BJ (cell line): ENCODE measurements at regions not wholly inside any gene's neighbourhood (a gene's known extent, or its start where the extent isn't known, plus 50 kb on each side); places are given as distances from the start of the nearest gene placed in this dataset.

Experiments
- CTCF ChIA-PET: fragments of 350-600 bp; formaldehyde crosslinking; extraction: SDS; loops from one replicate; lab custom pipeline; 2021; ENCODE audit warnings: antibody characterized with exemption, inconsistent platforms; lab: Yijun Ruan, JAX
- POLR2A ChIA-PET: fragments of 300-600 bp; sonication (Branson Sonifier 250); formaldehyde crosslinking; extraction: SDS; loops from one replicate; lab custom pipeline; 2021; ENCODE audit warnings: antibody characterized with exemption; lab: Charles Lee
- DNase-seq: peaks from one replicate; pipeline ENCODE4 v3.0.0-alpha.2; 2011; ENCODE audit warnings: low read depth
- H3K27me3 ChIP-seq: 2 replicates; pipeline ENCODE4 v1.6.0; 2011; ENCODE audit warnings: low read length; ENCODE audit not compliant: control insufficient read depth, insufficient read depth
- H3K36me3 ChIP-seq: 2 replicates; pipeline ENCODE4 v1.5.1; 2011; ENCODE audit warnings: low read length; ENCODE audit not compliant: control insufficient read depth, insufficient read depth
- H3K4me3 ChIP-seq: 2 replicates; pipeline ENCODE4 v1.5.1; 2011; ENCODE audit warnings: low read depth, mild to moderate bottlenecking, control low read depth, low read length
- TF ChIP-seq, protein P1 (sequence below): IDR thresholded peaks from 2 replicates; pipeline ENCODE4 v1.5.1; 2011; ENCODE audit warnings: low read depth, mild to moderate bottlenecking, control low read depth, inconsistent platforms, low read length, moderate library complexity; ENCODE audit not compliant: insufficient read depth

DNA sequence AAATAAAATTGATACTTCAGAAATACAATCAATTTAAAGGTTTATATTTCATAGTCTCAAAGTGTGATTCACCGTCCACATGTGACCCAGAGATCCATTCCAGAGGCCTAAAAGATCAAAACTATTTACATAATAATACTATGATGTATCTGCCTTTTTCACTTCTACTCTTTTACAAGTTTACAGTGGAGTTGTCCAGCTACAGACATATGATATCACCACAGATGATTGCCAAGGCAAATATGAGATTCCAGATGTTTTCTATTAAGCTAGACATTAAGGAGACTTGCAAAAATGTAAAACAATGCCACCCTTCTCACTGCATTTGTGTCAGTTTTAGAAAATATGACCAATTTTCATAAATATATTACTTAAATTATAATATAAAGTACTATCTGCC is 443.7 kb downstream of the GJA1 start:
- no peaks in the 10 kb centered on the region for H3K36me3 ChIP-seq
- CTCF ChIA-PET: interaction anchor here (0.8 kb wide), 1 partner anchor 83 kb away, joined by 4 read pairs; no protein-coding TSS in a partner anchor
- H3K27me3 ChIP-seq: no peaks in the 10 kb centered on the region
- POLR2A ChIA-PET: interaction anchor here (0.7 kb wide), 1 partner anchor 251 kb away, joined by 3 read pairs; no protein-coding TSS in a partner anchor
- peak; percentile 77 for DNase-seq
- H3K4me3 ChIP-seq: no peak overlapping the region
- TF ChIP-seq, protein P1, sequence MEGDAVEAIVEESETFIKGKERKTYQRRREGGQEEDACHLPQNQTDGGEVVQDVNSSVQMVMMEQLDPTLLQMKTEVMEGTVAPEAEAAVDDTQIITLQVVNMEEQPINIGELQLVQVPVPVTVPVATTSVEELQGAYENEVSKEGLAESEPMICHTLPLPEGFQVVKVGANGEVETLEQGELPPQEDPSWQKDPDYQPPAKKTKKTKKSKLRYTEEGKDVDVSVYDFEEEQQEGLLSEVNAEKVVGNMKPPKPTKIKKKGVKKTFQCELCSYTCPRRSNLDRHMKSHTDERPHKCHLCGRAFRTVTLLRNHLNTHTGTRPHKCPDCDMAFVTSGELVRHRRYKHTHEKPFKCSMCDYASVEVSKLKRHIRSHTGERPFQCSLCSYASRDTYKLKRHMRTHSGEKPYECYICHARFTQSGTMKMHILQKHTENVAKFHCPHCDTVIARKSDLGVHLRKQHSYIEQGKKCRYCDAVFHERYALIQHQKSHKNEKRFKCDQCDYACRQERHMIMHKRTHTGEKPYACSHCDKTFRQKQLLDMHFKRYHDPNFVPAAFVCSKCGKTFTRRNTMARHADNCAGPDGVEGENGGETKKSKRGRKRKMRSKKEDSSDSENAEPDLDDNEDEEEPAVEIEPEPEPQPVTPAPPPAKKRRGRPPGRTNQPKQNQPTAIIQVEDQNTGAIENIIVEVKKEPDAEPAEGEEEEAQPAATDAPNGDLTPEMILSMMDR: no peak

DNA sequence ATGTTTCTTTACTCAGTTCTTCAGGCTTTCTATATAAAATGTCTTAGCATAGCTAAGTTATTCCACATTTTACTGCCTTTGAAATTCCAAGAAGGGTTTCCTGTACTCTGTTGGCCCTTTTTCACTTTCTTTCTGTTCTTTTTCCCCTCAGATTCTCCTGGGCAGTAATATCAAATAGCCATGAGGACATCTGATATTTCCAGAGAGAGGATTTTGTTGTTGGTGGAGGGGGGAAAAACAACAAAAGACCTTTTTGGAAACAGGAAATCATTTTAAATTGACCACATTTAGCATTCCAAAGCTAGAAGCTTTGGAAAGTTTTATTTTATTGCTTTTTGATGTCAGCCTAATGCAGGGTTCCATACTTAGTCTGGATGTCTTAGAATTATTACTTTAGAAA is 445.4 kb downstream of the GJA1 start:
- TF ChIP-seq, protein P1: no peak
- ChIA-PET CTCF (interaction anchor here (0.9 kb wide), 1 partner anchor 52 kb away, joined by 3 read pairs; no protein-coding TSS in a partner anchor), POLR2A (no interaction called here)
- H3K36me3 ChIP-seq: no peaks in the 10 kb centered on the region
- DNase-seq: no peak
- no peak overlapping the region for H3K4me3 ChIP-seq
- H3K27me3 ChIP-seq: no peaks in the 10 kb centered on the region

DNA sequence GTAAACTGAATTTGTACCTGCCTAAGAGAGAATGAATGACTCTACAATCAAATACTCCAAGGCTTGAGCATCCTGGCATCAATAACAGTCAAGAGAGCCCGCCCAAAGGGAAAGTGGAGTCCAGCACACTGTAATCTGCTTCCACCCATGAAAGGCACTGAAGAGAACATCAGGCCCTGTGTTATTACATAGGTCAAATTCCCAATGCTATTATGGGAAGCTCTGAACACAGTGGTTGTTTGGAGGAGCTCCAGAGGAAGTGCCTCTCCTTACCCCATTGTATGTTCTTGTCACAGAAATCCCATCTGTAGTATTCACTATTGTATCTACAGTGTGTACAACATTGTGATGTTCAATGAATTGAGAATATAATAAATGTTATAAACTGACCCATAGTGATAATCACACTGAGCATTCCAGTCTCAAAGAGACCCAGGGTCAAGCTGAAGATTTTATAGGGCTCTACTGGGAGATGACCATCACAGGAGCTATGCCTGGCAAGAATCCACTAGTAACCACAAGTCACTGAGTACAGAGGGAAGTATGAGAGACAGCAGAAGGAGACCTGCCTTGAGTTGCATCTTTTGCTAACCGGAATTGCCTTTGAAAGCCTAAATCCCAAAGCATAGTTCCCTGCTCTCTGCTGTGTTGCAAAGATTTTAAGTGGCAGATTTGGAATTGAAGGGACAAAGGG is 446.7 kb downstream of the GJA1 start:
- CTCF ChIA-PET: interaction anchor here (0.6 to 1.2 kb wide), 3 partner anchors 11 to 125 kb away, joined by 3 to 4 read pairs (median 3); no protein-coding TSS in a partner anchor

DNA sequence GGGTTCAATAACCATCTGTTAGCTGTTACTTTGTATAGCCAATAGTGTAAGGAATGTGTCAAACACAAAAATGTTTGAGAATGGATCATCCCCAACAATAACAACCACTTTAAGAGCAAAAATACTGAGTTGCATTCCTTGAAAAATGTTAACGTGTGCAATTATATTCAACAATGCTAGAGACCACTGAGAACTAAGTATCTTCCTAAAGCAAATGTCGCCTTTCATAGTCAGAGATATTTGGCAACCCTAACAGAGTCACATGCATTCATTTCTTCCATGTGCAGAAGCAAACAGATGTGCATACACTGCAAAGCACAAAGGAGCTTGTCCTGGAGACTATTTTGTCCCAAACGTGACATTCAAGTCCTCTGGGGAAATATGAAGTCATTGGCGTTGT is 448.6 kb downstream of the GJA1 start:
- CTCF ChIA-PET: interaction anchor here (1.1 kb wide), 1 partner anchor 8 kb away, joined by 3 read pairs; no protein-coding TSS in a partner anchor
- TF ChIP-seq, protein P1: no peak
- DNase-seq: no peak

More for the DNA sequence above, 446.7 kb downstream of the GJA1 start:
- H3K36me3 ChIP-seq: no peaks in the 10 kb centered on the region
- no peak overlapping the region for H3K4me3 ChIP-seq
- no peaks in the 10 kb centered on the region for H3K27me3 ChIP-seq
- peak; percentile 83 for DNase-seq
- TF ChIP-seq, protein P1: no peak
- POLR2A ChIA-PET: interaction anchor here (0.6 kb wide), 1 partner anchor 589 kb away, joined by 3 read pairs; the partner anchor contains the start of gene SERINC1

DNA sequence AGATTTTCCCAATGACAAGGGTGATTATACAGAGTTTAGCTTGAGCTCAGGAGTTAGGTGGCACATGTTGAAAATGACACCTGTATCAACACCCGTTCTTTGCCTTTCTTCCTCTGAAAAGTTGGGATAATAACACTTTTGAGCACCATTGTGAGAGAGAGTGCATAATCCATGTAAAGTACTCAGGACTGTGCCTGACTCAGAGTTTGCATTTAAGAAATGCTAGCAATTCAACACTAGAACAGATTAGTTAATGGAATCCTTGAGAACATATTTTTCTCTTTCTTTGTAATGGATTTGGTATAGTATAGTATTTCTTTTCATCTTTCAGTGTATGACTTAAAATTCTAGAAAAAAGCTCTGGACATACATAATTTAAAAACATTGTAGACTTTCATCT is 449.2 kb downstream of the GJA1 start:
- DNase-seq: no peak
- H3K4me3 ChIP-seq: no peak overlapping the region
- H3K27me3 ChIP-seq: no peaks in the 10 kb centered on the region
- H3K36me3 ChIP-seq: no peaks in the 10 kb centered on the region
- TF ChIP-seq, protein P1: no peak
- ChIA-PET POLR2A (no interaction called here), CTCF (interaction anchor here (1.3 to 1.4 kb wide), 2 partner anchors 46 to 149 kb away, joined by 3 read pairs; no protein-coding TSS in a partner anchor)

More for the DNA sequence above, 448.6 kb downstream of the GJA1 start:
- no peaks in the 10 kb centered on the region for H3K27me3 ChIP-seq
- POLR2A ChIA-PET: interaction anchor here (0.5 kb wide), 1 partner anchor 14 kb away, joined by 4 read pairs; no protein-coding TSS in a partner anchor
- H3K36me3 ChIP-seq: no peaks in the 10 kb centered on the region
- H3K4me3 ChIP-seq: no peak overlapping the region
